ENCODE measurements at regions not wholly inside any gene's neighbourhood (a gene's known extent, or its start where the extent isn't known, plus 50 kb on each side); places are given as distances from the start of the nearest gene placed in this dataset.

DNA sequence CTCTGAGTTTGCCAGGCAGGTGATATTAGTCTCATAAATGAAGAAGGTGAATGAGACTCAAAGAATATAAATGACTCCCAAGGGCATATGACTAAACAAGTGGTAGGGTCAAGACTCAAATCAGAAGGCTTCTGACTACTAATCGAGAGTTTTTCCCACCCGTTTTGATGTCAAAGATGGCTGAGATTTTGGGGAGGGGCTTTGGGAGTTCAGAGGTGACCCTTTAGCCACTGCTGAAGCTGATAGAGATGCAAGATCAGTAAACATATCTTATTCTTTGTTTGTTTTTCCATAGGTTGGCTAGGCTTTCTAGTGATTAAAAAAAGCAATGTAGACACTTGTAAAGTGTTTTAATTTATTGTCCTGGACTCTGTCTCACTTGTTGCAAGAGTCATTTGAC lies 239.6 kb upstream of the PLEKHG7 start:
- Histone ChIP-seq H3K4me1 (ENCODE audit: insufficient read depth, low read length) (no peaks in the 10 kb centered on the region), H3K4me2 (ENCODE audit: low read length) (no peak overlapping the region), H3F3A (ENCODE audit: low read length, unreplicated experiment) (no peaks in the 10 kb centered on the region), H2AFZ (ENCODE audit: low read length) (no peak overlapping the region), H3K4me3 (ENCODE audit: low read length) (no peak overlapping the region), H3K9me3 (ENCODE audit: low read length) (no peaks in the 10 kb centered on the region), H3K27ac (ENCODE audit: low read length) (no peak overlapping the region), H3K79me2 (ENCODE audit: low read length) (no peaks in the 10 kb centered on the region), H3K27me3 (ENCODE audit: low read length) (no peaks in the 10 kb centered on the region), H4K20me1 (ENCODE audit: low read length) (no peaks in the 10 kb centered on the region), H3K9ac (ENCODE audit: low read length) (no peak overlapping the region), H3K36me3 (ENCODE audit: low read depth, low read length) (no peaks in the 10 kb centered on the region), H3K9me2 (replicated peaks; ENCODE audit: low read length) (no peaks in the 10 kb centered on the region)
- DNase-seq = no peak
- no TSS peak for BruUV-seq (replicated peaks)
- POLR2A ChIA-PET (ENCODE audit: unreplicated experiment) = no interaction called here
- intact Hi-C loops (cut with micrococcal nuclease) = no loop called here
- CTCF ChIA-PET = interaction anchor here (0.7 kb wide), 1 partner anchor 123 kb away, joined by 4 read pairs; no protein-coding TSS in a partner anchor
- TF ChIP-seq, protein P1, sequence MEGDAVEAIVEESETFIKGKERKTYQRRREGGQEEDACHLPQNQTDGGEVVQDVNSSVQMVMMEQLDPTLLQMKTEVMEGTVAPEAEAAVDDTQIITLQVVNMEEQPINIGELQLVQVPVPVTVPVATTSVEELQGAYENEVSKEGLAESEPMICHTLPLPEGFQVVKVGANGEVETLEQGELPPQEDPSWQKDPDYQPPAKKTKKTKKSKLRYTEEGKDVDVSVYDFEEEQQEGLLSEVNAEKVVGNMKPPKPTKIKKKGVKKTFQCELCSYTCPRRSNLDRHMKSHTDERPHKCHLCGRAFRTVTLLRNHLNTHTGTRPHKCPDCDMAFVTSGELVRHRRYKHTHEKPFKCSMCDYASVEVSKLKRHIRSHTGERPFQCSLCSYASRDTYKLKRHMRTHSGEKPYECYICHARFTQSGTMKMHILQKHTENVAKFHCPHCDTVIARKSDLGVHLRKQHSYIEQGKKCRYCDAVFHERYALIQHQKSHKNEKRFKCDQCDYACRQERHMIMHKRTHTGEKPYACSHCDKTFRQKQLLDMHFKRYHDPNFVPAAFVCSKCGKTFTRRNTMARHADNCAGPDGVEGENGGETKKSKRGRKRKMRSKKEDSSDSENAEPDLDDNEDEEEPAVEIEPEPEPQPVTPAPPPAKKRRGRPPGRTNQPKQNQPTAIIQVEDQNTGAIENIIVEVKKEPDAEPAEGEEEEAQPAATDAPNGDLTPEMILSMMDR (conservative IDR thresholded peaks at IDR 0.05; ENCODE audit: low read depth, low read length) = no peak
- TF ChIP-seq EZH2 (IDR thresholded peaks at IDR 0.05; ENCODE audit: low read length, unreplicated experiment) (no peak), EZH2phosphoT487 (IDR thresholded peaks at IDR 0.05; ENCODE audit: borderline replicate concordance, low read length) (no peak)
- ATAC-seq = no peak

DNA sequence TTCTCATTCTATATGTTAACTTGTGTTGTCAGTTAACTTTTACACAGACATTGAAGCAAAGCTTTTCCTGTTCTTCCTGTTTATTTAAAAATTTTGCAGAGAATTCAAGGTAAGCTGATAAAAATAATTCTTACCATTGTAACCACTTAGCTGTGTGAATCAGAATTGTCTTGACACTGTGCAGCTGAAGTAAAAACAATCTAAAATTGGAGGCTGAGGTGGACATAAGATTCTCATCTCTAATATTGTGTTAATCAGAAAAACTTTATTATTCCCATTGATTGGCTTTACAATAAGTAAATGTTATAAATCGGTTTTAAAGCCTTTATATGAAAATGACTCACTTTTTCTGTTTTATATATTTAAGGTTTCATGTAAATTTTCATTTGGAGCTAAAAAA lies 240.3 kb upstream of the PLEKHG7 start:
- H3F3A ChIP-seq (ENCODE audit: low read length, unreplicated experiment) = no peaks in the 10 kb centered on the region
- no peak overlapping the region for H3K9ac ChIP-seq (ENCODE audit: low read length)
- no peak overlapping the region for H2AFZ ChIP-seq (ENCODE audit: low read length)
- H3K9me3 ChIP-seq (ENCODE audit: low read length) = no peaks in the 10 kb centered on the region
- no peaks in the 10 kb centered on the region for H3K36me3 ChIP-seq (ENCODE audit: low read depth, low read length)
- peaks cover 4% of the 10 kb centered on the region; the same call in 1 of the 2 replicates for H3K4me1 ChIP-seq (ENCODE audit: insufficient read depth, low read length)
- H3K4me3 ChIP-seq (ENCODE audit: low read length) = no peak overlapping the region
- H3K9me2 ChIP-seq (replicated peaks; ENCODE audit: low read length) = no peaks in the 10 kb centered on the region
- ATAC-seq = no peak
- H3K27me3 ChIP-seq (ENCODE audit: low read length) = no peaks in the 10 kb centered on the region
- TF ChIP-seq EZH2 (IDR thresholded peaks at IDR 0.05; ENCODE audit: low read length, unreplicated experiment) (no peak), EZH2phosphoT487 (IDR thresholded peaks at IDR 0.05; ENCODE audit: borderline replicate concordance, low read length) (no peak)
- TF ChIP-seq, protein P1 (conservative IDR thresholded peaks at IDR 0.05; ENCODE audit: low read depth, low read length) = no peak
- H3K79me2 ChIP-seq (ENCODE audit: low read length) = no peaks in the 10 kb centered on the region
- no TSS peak for BruUV-seq (replicated peaks)
- intact Hi-C loops (cut with micrococcal nuclease) = no loop called here
- ChIA-PET POLR2A (ENCODE audit: unreplicated experiment) (no interaction called here), CTCF (interaction anchor here (0.7 kb wide), 1 partner anchor 124 kb away, joined by 4 read pairs; no protein-coding TSS in a partner anchor)
- no peaks in the 10 kb centered on the region for H4K20me1 ChIP-seq (ENCODE audit: low read length)
- DNase-seq = no peak
- H3K4me2 ChIP-seq (ENCODE audit: low read length) = no peak overlapping the region
- no peak overlapping the region for H3K27ac ChIP-seq (ENCODE audit: low read length)

DNA sequence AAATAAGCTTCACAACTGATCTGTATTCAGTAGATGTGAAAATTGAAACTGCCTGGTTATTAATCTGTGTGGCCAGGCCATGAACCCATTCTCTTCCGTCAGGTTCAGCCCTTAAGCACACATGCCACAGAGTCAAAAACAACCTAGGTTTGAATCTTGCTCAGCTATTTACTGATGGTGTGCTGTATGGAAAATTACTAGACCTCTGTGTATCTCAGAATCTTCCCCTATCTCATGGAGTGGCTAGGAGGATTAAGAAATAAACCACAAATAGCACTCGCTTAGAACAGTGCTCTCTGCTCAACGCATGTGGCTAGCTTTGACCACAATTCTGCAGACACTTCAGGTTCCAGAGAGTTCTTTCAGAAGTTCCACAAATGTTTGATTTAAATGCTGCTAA lies 240.7 kb upstream of the PLEKHG7 start:
- no TSS peak for BruUV-seq (replicated peaks)
- DNase-seq = no peak
- Histone ChIP-seq H3K9me3 (ENCODE audit: low read length) (no peaks in the 10 kb centered on the region), H3K27ac (ENCODE audit: low read length) (no peak overlapping the region), H3K9ac (ENCODE audit: low read length) (no peak overlapping the region), H4K20me1 (ENCODE audit: low read length) (no peaks in the 10 kb centered on the region), H3K27me3 (ENCODE audit: low read length) (no peaks in the 10 kb centered on the region), H3K36me3 (ENCODE audit: low read depth, low read length) (no peaks in the 10 kb centered on the region), H3K4me3 (ENCODE audit: low read length) (no peak overlapping the region), H2AFZ (ENCODE audit: low read length) (no peak overlapping the region), H3F3A (ENCODE audit: low read length, unreplicated experiment) (no peaks in the 10 kb centered on the region), H3K9me2 (replicated peaks; ENCODE audit: low read length) (no peaks in the 10 kb centered on the region), H3K79me2 (ENCODE audit: low read length) (no peaks in the 10 kb centered on the region), H3K4me2 (ENCODE audit: low read length) (no peak overlapping the region), H3K4me1 (ENCODE audit: insufficient read depth, low read length) (peaks cover 5% of the 10 kb centered on the region; the same call in 1 of the 2 replicates)
- ChIA-PET CTCF (no interaction called here), POLR2A (ENCODE audit: unreplicated experiment) (no interaction called here)
- intact Hi-C loops (cut with micrococcal nuclease) = no loop called here
- TF ChIP-seq, protein P1 (conservative IDR thresholded peaks at IDR 0.05; ENCODE audit: low read depth, low read length) = no peak
- TF ChIP-seq EZH2phosphoT487 (IDR thresholded peaks at IDR 0.05; ENCODE audit: borderline replicate concordance, low read length) = no peak
- no peak for TF ChIP-seq EZH2 (IDR thresholded peaks at IDR 0.05; ENCODE audit: low read length, unreplicated experiment)
- ATAC-seq = no peak
